ENCODE measurements at regions not wholly inside any gene's neighbourhood (a gene's known extent, or its start where the extent isn't known, plus 50 kb on each side); places are given as distances from the start of the nearest gene placed in this dataset.

- intact Hi-C loops (cut with DNase I) = loop anchor here (5.0 kb wide), 1 partner anchor 32 kb away; no protein-coding TSS in a partner anchor
- no peak for DNase-seq (ENCODE audit: low spot score)
These were observed 130.8 kb downstream of the OGFRL1 start for GRCh38 chr6:71419217-71420094.

GRCh38 chr6:71420095-71420692, 131.6 kb downstream of the OGFRL1 start:
- peak; percentile 77 for DNase-seq (ENCODE audit: low spot score)
- intact Hi-C loops (cut with DNase I) = loop anchor here (5.0 kb wide), 1 partner anchor 33 kb away; no protein-coding TSS in a partner anchor

GRCh38 chr6:71420693-71421328, 132.2 kb downstream of the OGFRL1 start:
- DNase-seq (ENCODE audit: low spot score) = peak; percentile 96
- intact Hi-C loops (cut with DNase I) = loop anchor here (5.0 kb wide), 1 partner anchor 34 kb away; no protein-coding TSS in a partner anchor

- intact Hi-C loops (cut with DNase I) = loop anchor here (5.0 kb wide), 1 partner anchor 34 kb away; no protein-coding TSS in a partner anchor
- no peak for DNase-seq (ENCODE audit: low spot score)
These were observed 133.0 kb downstream of the OGFRL1 start for GRCh38 chr6:71421611-71422010.

GRCh38 chr6:71430018-71430417, 141.4 kb downstream of the OGFRL1 start:
- intact Hi-C loops (cut with DNase I) = no loop called here
- no peak for DNase-seq (ENCODE audit: low spot score)

- intact Hi-C loops (cut with DNase I) = no loop called here
- no peak for DNase-seq (ENCODE audit: low spot score)
These were observed 144.8 kb downstream of the OGFRL1 start for GRCh38 chr6:71433441-71433840.

- intact Hi-C loops (cut with DNase I) = no loop called here
- DNase-seq (ENCODE audit: low spot score) = no peak
These were observed 155.6 kb downstream of the OGFRL1 start for GRCh38 chr6:71444222-71444621.

- DNase-seq (ENCODE audit: low spot score) = no peak
- intact Hi-C loops (cut with DNase I) = no loop called here
These were observed 157.4 kb downstream of the OGFRL1 start for GRCh38 chr6:71446057-71446456.

- intact Hi-C loops (cut with DNase I) = no loop called here
- no peak for DNase-seq (ENCODE audit: low spot score)
These were observed 157.9 kb downstream of the OGFRL1 start for GRCh38 chr6:71446470-71446869.

GRCh38 chr6:71452697-71453370, 164.2 kb downstream of the OGFRL1 start:
- intact Hi-C loops (cut with DNase I) = no loop called here
- no peak for DNase-seq (ENCODE audit: low spot score)

- no peak for DNase-seq (ENCODE audit: low spot score)
- intact Hi-C loops (cut with DNase I) = no loop called here
These were observed 164.7 kb downstream of the OGFRL1 start for GRCh38 chr6:71453371-71453706.

GRCh38 chr6:71454056-71454455, 165.4 kb downstream of the OGFRL1 start:
- DNase-seq (ENCODE audit: low spot score) = no peak
- intact Hi-C loops (cut with DNase I) = no loop called here

GRCh38 chr6:71457929-71458328, 169.3 kb downstream of the OGFRL1 start:
- intact Hi-C loops (cut with DNase I) = no loop called here
- DNase-seq (ENCODE audit: low spot score) = no peak

- intact Hi-C loops (cut with DNase I) = no loop called here
- DNase-seq (ENCODE audit: low spot score) = no peak
These were observed 170.6 kb downstream of the OGFRL1 start for GRCh38 chr6:71459162-71459561.

GRCh38 chr6:71460933-71461332, 172.3 kb downstream of the OGFRL1 start:
- intact Hi-C loops (cut with DNase I) = no loop called here
- no peak for DNase-seq (ENCODE audit: low spot score)

- intact Hi-C loops (cut with DNase I) = no loop called here
- DNase-seq (ENCODE audit: low spot score) = no peak
These were observed 174.4 kb downstream of the OGFRL1 start for GRCh38 chr6:71463061-71463460.

- intact Hi-C loops (cut with DNase I) = no loop called here
- no peak for DNase-seq (ENCODE audit: low spot score)
These were observed 176.5 kb downstream of the OGFRL1 start for GRCh38 chr6:71465096-71465495.

- DNase-seq (ENCODE audit: low spot score) = no peak
- intact Hi-C loops (cut with DNase I) = no loop called here
These were observed 177.8 kb downstream of the OGFRL1 start for GRCh38 chr6:71466362-71466761.

GRCh38 chr6:71468038-71468437, 179.4 kb downstream of the OGFRL1 start:
- DNase-seq (ENCODE audit: low spot score) = no peak
- intact Hi-C loops (cut with DNase I) = no loop called here
